Liver (tissue), 8 donors: ENCODE measurements at regions not wholly inside any gene's neighbourhood (a gene's known extent, or its start where the extent isn't known, plus 50 kb on each side); places are given as distances from the start of the nearest gene placed in this dataset.
"Not testable (repeated sequence)": the region's sequence is repeated elsewhere in the genome, so short reads cannot be mapped to it uniquely, and the experiment has no call there.

ENCODE experiments used
- DNase-seq: peaks from one replicate; pipeline ENCODE4 v3.0.0-alpha.2; 2017; ENCODE audit warnings: low spot score
- H3K27ac ChIP-seq, 2 donors: one replicate each; pipeline ENCODE4 v1.7.0; 2013; ENCODE audit warnings: inconsistent platforms in 2 of 2, low read length in 2 of 2, control low read depth in 1 of 2, low read depth in 1 of 2, mild to moderate bottlenecking in 1 of 2
- H3K27me3 ChIP-seq, 4 donors: one replicate each; pipeline versions ENCODE4 v1.6.1 to v1.7.0; 2013; ENCODE audit warnings: low read length in 3 of 4, inconsistent platforms in 1 of 4, mild to moderate bottlenecking in 1 of 4, moderate library complexity in 1 of 4; ENCODE audit not compliant: control insufficient read depth in 4 of 4, insufficient read depth in 4 of 4
- H3K36me3 ChIP-seq, 4 donors: one replicate each; pipeline versions ENCODE4 v1.6.1 to v1.7.0; 2013; ENCODE audit warnings: low read length in 3 of 4, mild to moderate bottlenecking in 3 of 4, low read depth in 1 of 4, moderate library complexity in 1 of 4; ENCODE audit not compliant: control insufficient read depth in 4 of 4, insufficient read depth in 3 of 4
- H3K4me1 ChIP-seq, 4 donors: one replicate each; pipeline versions ENCODE4 v1.6.1 to v1.7.0; 2013; ENCODE audit warnings: low read length in 3 of 4, mild to moderate bottlenecking in 3 of 4, moderate library complexity in 1 of 4; ENCODE audit not compliant: control insufficient read depth in 4 of 4, insufficient read depth in 4 of 4
- H3K4me3 ChIP-seq, 3 donors: one replicate each; pipeline versions ENCODE4 v1.6.1 to v1.7.0; 2013; ENCODE audit warnings: low read length in 3 of 3, control low read depth in 1 of 3, low read depth in 1 of 3, mild to moderate bottlenecking in 1 of 3
- H3K9ac ChIP-seq, 2 donors: one replicate each; pipeline ENCODE4 v1.7.0; 2013; ENCODE audit warnings: low read length in 2 of 2, mild to moderate bottlenecking in 2 of 2, moderate library complexity in 2 of 2, control low read depth in 1 of 2, low read depth in 1 of 2
- H3K9me3 ChIP-seq, 4 donors: one replicate each; pipeline versions ENCODE4 v1.6.1 to v1.7.0; 2013; ENCODE audit warnings: low read length in 3 of 4; ENCODE audit not compliant: control insufficient read depth in 4 of 4
- ATF3 ChIP-seq: IDR thresholded peaks from 2 replicates; pipeline ENCODE4 v1.6.1; 2016; ENCODE audit warnings: antibody characterized with exemption
- CTCF ChIP-seq: fragments of 150-350 bp; IDR thresholded peaks from 2 replicates; pipeline ENCODE4 v1.5.1; 2017; ENCODE audit warnings: improper control_type of control experiment, low read depth, low read length; ENCODE audit not compliant: missing input control
- EGR1 ChIP-seq, 2 donors: IDR thresholded peaks; 2 replicates each; pipeline ENCODE4 v1.6.1; 2016 to 2018; ENCODE audit warnings: antibody characterized with exemption in 2 of 2, low read depth in 2 of 2
- FOXA1 ChIP-seq: IDR thresholded peaks from 2 replicates; pipeline ENCODE4 v1.6.1; 2016; ENCODE audit warnings: antibody characterized with exemption
- FOXA2 ChIP-seq: IDR thresholded peaks from 2 replicates; pipeline ENCODE4 v1.6.1; 2016; ENCODE audit warnings: antibody characterized with exemption
- GABPA ChIP-seq, 2 donors: IDR thresholded peaks in 1 of 2; conservative IDR thresholded peaks in 1 of 2; 2 replicates each; pipeline ENCODE4 v1.6.1; 2016; ENCODE audit warnings: antibody characterized with exemption in 2 of 2, mild to moderate bottlenecking in 1 of 2, moderate library complexity in 1 of 2
- HNF4A ChIP-seq, 2 donors: conservative IDR thresholded peaks; 2 replicates each; pipeline ENCODE4 v1.6.1; 2016; ENCODE audit warnings: antibody characterized with exemption in 2 of 2, mild to moderate bottlenecking in 2 of 2
- HNF4G ChIP-seq: IDR thresholded peaks from 2 replicates; pipeline ENCODE4 v1.6.1; 2016; ENCODE audit warnings: antibody characterized with exemption
- JUND ChIP-seq, 2 donors: IDR thresholded peaks; 2 replicates each; pipeline ENCODE4 v1.6.1; 2016; ENCODE audit warnings: antibody characterized with exemption in 2 of 2
- MAX ChIP-seq: IDR thresholded peaks from 2 replicates; pipeline ENCODE4 v1.6.1; 2016; ENCODE audit warnings: antibody characterized with exemption
- NR2F2 ChIP-seq: IDR thresholded peaks from 2 replicates; pipeline ENCODE4 v1.6.1; 2016; ENCODE audit warnings: antibody characterized with exemption
- RAD21 ChIP-seq, 2 donors: IDR thresholded peaks; 2 replicates each; pipeline ENCODE4 v1.6.1; 2016; ENCODE audit warnings: antibody characterized with exemption in 2 of 2, mild to moderate bottlenecking in 2 of 2
- REST ChIP-seq: IDR thresholded peaks from 2 replicates; pipeline ENCODE4 v1.6.1; 2016; ENCODE audit warnings: antibody characterized with exemption, mild to moderate bottlenecking
- RXRA ChIP-seq, 2 donors: IDR thresholded peaks; 2 replicates each; pipeline ENCODE4 v1.6.1; 2017 to 2018; ENCODE audit warnings: antibody characterized with exemption in 2 of 2, mild to moderate bottlenecking in 1 of 2
- SP1 ChIP-seq: IDR thresholded peaks from 2 replicates; pipeline ENCODE4 v1.6.1; 2018; ENCODE audit warnings: antibody characterized with exemption, mild to moderate bottlenecking
- TAF1 ChIP-seq: conservative IDR thresholded peaks from 2 replicates; pipeline ENCODE4 v1.6.1; 2016; ENCODE audit warnings: antibody characterized with exemption, mild to moderate bottlenecking
- YY1 ChIP-seq: IDR thresholded peaks from 2 replicates; pipeline ENCODE4 v1.6.1; 2016; ENCODE audit warnings: antibody characterized with exemption, mild to moderate bottlenecking
- ZBTB33 ChIP-seq: IDR thresholded peaks from 2 replicates; pipeline ENCODE4 v1.6.1; 2016; ENCODE audit warnings: antibody characterized with exemption
- WGBS: extraction: QIAGEN DNeasy Blood & Tissue Kit; methylation state at CpG from one replicate; pipeline ENCODE4 v1.1.7; 2013; 5-methylcytosine and 5-hydroxymethylcytosine counted together
- donor health status: healthy.
- donor health status: healthy.
- donor health status: healthy.
- donor health status: healthy.
- donor health status: healthy.

DNA sequence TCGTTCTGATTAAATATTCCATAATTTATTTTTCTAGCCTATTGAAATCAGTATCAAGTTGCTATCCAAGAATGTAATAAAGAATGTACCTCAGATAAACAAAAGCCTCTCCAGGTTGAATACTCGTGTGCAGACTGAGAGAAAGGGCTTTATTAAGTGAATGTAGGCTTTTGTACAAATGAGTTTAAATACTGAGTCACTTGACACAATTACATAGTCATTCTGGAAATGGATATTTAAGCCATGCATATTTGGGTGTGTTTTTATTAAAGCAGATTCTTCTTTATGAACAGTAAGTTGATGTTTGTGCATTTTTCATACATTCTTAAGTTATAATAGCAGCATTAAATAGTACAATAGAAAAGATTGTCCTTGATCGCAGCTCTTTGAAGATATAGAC lies 139.8 kb upstream of the GK2 start:
- DNase-seq: no peak
- no peak overlapping the region for H3K9ac ChIP-seq
- H3K9me3 ChIP-seq: peaks cover 0 to 3% (median 2%) of the 10 kb centered on the region in 4 donors
- no peaks in the 10 kb centered on the region for H3K36me3 ChIP-seq
- H3K4me1 ChIP-seq: no peaks in the 10 kb centered on the region
- H3K27me3 ChIP-seq: no peaks in the 10 kb centered on the region
- H3K4me3 ChIP-seq: no peak overlapping the region
- H3K27ac ChIP-seq: no peak overlapping the region
- WGBS: 61% methylated on average over 3 of the region's 3 CpGs
- TF ChIP-seq RXRA (IDR thresholded peaks at IDR 0.05) (no peak), GABPA (IDR thresholded peaks at IDR 0.05 in 1 of 2, conservative IDR thresholded peaks at IDR 0.05 in 1 of 2) (no peak), FOXA1 (no peak), HNF4G (no peak), YY1 (no peak), HNF4A (conservative IDR thresholded peaks at IDR 0.05) (no peak), CTCF (no peak), FOXA2 (no peak), ATF3 (no peak), JUND (IDR thresholded peaks at IDR 0.05) (no peak)

DNA sequence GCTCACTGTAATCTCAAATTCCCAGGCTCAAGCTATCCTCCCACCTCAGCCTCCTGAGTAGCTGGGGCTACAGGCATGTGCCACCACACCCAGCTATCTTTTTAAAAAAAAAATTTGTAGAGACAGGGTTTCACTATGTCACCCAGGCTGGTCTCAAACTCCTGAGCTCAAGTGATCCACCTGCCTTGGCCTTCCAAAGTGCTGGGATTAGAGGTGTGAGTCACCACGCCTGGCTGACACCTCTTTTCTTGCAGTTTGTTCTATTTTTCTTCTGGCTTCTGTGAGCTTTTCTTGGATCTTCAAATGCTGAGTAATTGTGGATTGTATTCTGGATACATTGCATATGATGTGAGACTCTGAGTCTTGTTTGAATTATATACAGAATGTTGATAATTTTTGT lies 137.3 kb upstream of the GK2 start:
- H3K36me3 ChIP-seq, H3K4me3 ChIP-seq, DNase-seq, H3K27ac ChIP-seq, H3K4me1 ChIP-seq, H3K9me3 ChIP-seq, H3K9ac ChIP-seq, H3K27me3 ChIP-seq: not testable (repeated sequence)
- WGBS: 46% methylated on average over 1 of the region's 1 CpG

GRCh38 chr4:79540143-79540542 lies 132.1 kb upstream of the GK2 start:
- Histone ChIP-seq H3K9ac (no peak overlapping the region), H3K4me3 (no peak overlapping the region), H3K27me3 (no peaks in the 10 kb centered on the region), H3K27ac (no peak overlapping the region), H3K36me3 (no peaks in the 10 kb centered on the region), H3K4me1 (no peaks in the 10 kb centered on the region), H3K9me3 (no peaks in the 10 kb centered on the region)
- DNase-seq: no peak
- WGBS: 46% methylated on average over 4 of the region's 4 CpGs
- TF ChIP-seq SP1 (no peak), TAF1 (no peak), HNF4A (conservative IDR thresholded peaks at IDR 0.05) (no peak), CTCF (no peak), RXRA (IDR thresholded peaks at IDR 0.05) (no peak), YY1 (no peak), FOXA2 (no peak), GABPA (IDR thresholded peaks at IDR 0.05 in 1 of 2, conservative IDR thresholded peaks at IDR 0.05 in 1 of 2) (no peak), ZBTB33 (no peak), MAX (no peak), ATF3 (no peak), REST (no peak), HNF4G (no peak), JUND (IDR thresholded peaks at IDR 0.05) (no peak), NR2F2 (no peak), EGR1 (IDR thresholded peaks at IDR 0.05; ENCODE audit: low read depth in 2 of 2) (no peak), FOXA1 (no peak), RAD21 (IDR thresholded peaks at IDR 0.05) (no peak)
